Spinal cord (tissue), 9 donors: ENCODE measurements at regions not wholly inside any gene's neighbourhood (a gene's known extent, or its start where the extent isn't known, plus 50 kb on each side); places are given as distances from the start of the nearest gene placed in this dataset.
"Not testable (repeated sequence)": the region's sequence is repeated elsewhere in the genome, so short reads cannot be mapped to it uniquely, and the experiment has no call there.

Experiments
- DNase-seq, 6 donors: peaks; one replicate each; pipeline versions ENCODE4 v3.0.0 to v3.0.0-alpha.2; 2013 to 2015; ENCODE audit warnings: low spot score in 6 of 6, low read depth in 4 of 6
- H3K27ac ChIP-seq: one replicate; pipeline ENCODE4 v1.5.1; 2013; ENCODE audit warnings: low read depth, low read length, control low read depth
- H3K27me3 ChIP-seq: one replicate; pipeline ENCODE4 v1.6.1; 2013; ENCODE audit warnings: low read length; ENCODE audit not compliant: control insufficient read depth, insufficient read depth
- H3K36me3 ChIP-seq: one replicate; pipeline ENCODE4 v1.6.1; 2013; ENCODE audit warnings: low read length; ENCODE audit not compliant: control insufficient read depth, insufficient read depth
- H3K4me1 ChIP-seq: one replicate; pipeline ENCODE4 v1.6.1; 2013; ENCODE audit warnings: low read length; ENCODE audit not compliant: control insufficient read depth, insufficient read depth
- H3K4me3 ChIP-seq: one replicate; pipeline ENCODE4 v1.5.1; 2013; ENCODE audit warnings: low read depth, low read length, control low read depth
- H3K9me3 ChIP-seq: one replicate; pipeline ENCODE4 v1.6.1; 2013; ENCODE audit warnings: low read length; ENCODE audit not compliant: control insufficient read depth, insufficient read depth
- WGBS: methylation state at CpG from one replicate; pipeline ENCODE4 v1.1.5; 2013; ENCODE audit warnings: missing lambda C conversion rate; ENCODE audit not compliant: insufficient coverage; 5-methylcytosine and 5-hydroxymethylcytosine counted together
- donor health status: healthy.

GRCh38 chrX:118286066-118286762 is 59.7 kb upstream of the WDR44 start:
- no peak for DNase-seq
- Histone ChIP-seq H3K27me3 (no peaks in the 10 kb centered on the region), H3K27ac (no peak overlapping the region), H3K4me3 (no peak overlapping the region), H3K9me3 (no peaks in the 10 kb centered on the region), H3K4me1 (no peaks in the 10 kb centered on the region), H3K36me3 (no peaks in the 10 kb centered on the region)
- 100% methylated on average over 1 of the region's 4 CpGs for WGBS

GRCh38 chrX:118295818-118296217 is 50.1 kb upstream of the WDR44 start:
- not testable (repeated sequence) for H3K27me3 ChIP-seq, H3K27ac ChIP-seq, H3K36me3 ChIP-seq, H3K4me3 ChIP-seq, H3K9me3 ChIP-seq, H3K4me1 ChIP-seq
- DNase-seq, result peak in 1 of 6 donors; percentile 0
- no CpG with 5 or more reads among the region's 1 CpG for WGBS
